HepG2 (cell line): ENCODE measurements at regions not wholly inside any gene's neighbourhood (a gene's known extent, or its start where the extent isn't known, plus 50 kb on each side); places are given as distances from the start of the nearest gene placed in this dataset.

ENCODE experiments used
- ATAC-seq: fragments of 200-7000 bp; cut with Tn5 transposase; 3 replicates; pipeline ENCODE4 v1.9.1; 2020; ENCODE audit warnings: mild to moderate bottlenecking, moderate library complexity
- BruUV-seq: library from RNA; stranded (reverse); fragments of 400-500 nt; replicated peaks from 2 replicates; lab custom pipeline; 2021; lab: Mats Ljungman, UMichigan
- CTCF ChIA-PET: fragments of 300-600 bp; formaldehyde crosslinking; extraction: SDS; loops from one replicate; lab custom pipeline; 2021; ENCODE audit warnings: low total read pairs, inconsistent platforms, low intra/inter-chr PET ratio; lab: Yijun Ruan, JAX
- POLR2A ChIA-PET: fragments of 350-600 bp; sonication (Branson Sonifier 250); formaldehyde crosslinking; loops from one replicate; lab custom pipeline; 2020; ENCODE audit warnings: antibody characterized with exemption, inconsistent platforms; lab: Yijun Ruan, JAX
- DNase-seq: peaks from one replicate; pipeline ENCODE4 v3.0.0-alpha.2; 2015; ENCODE audit warnings: low spot score
- FAIRE-seq: peaks from 3 replicates; lab custom pipeline; 2011; peaks lifted over from hg19 to GRCh38; lab: Jason Lieb, UNC
- H2AFZ ChIP-seq: one replicate; pipeline ENCODE4 v1.6.1; 2011; ENCODE audit warnings: low read length, inconsistent platforms
- H3K27ac ChIP-seq: fragments of 300-600 bp; 3 replicates; pipeline ENCODE4 v1.8.0; 2011; ENCODE audit warnings: mixed run types, mild to moderate bottlenecking, mixed read lengths, low read length, inconsistent platforms; ENCODE audit not compliant: insufficient read depth; ENCODE audit errors: extremely low read length
- H3K27me3 ChIP-seq, 2 experiments: fragments of 200-600 bp in 1 of 2; 2 replicates in 1 of 2; 3 replicates in 1 of 2; pipeline versions ENCODE4 v1.6.0 to v1.8.0; 2011; ENCODE audit warnings: low read length in 2 of 2, mild to moderate bottlenecking in 2 of 2, moderate library complexity in 2 of 2, inconsistent platforms in 1 of 2; ENCODE audit not compliant: insufficient read depth in 2 of 2, control insufficient read depth in 1 of 2
- H3K36me3 ChIP-seq, 2 experiments: fragments of 200-600 bp in 1 of 2; replicated peaks in 1 of 2; 2 replicates in 1 of 2; 3 replicates in 1 of 2; pipeline versions ENCODE4 v1.5.1 to v1.8.0; 2011; ENCODE audit warnings: low read length in 2 of 2, inconsistent platforms in 1 of 2; ENCODE audit not compliant: insufficient read depth in 2 of 2, control insufficient read depth in 1 of 2
- H3K4me1 ChIP-seq: 2 replicates; pipeline ENCODE4 v1.5.1; 2012; ENCODE audit warnings: low read length, inconsistent platforms; ENCODE audit not compliant: insufficient read depth
- H3K4me2 ChIP-seq: 2 replicates; pipeline ENCODE4 v1.6.0; 2011; ENCODE audit warnings: low read depth, low read length, inconsistent platforms
- H3K4me3 ChIP-seq, 3 experiments: fragments of 200-600 bp in 1 of 3; sonication (generic), shearing (Covaris generic) in 1 of 3; replicated peaks in 1 of 3; 2 replicates each; pipeline ENCODE4 v1.5.1; 2011 to 2016; ENCODE audit warnings: low read length in 3 of 3, inconsistent platforms in 2 of 3, low read depth in 2 of 3, mild to moderate bottlenecking in 2 of 3, control low read depth in 1 of 3, mixed read lengths in 1 of 3; ENCODE audit not compliant: insufficient read depth in 1 of 3
- H3K79me2 ChIP-seq: one replicate; pipeline ENCODE4 v1.6.1; 2011; ENCODE audit warnings: low read length, inconsistent platforms; ENCODE audit not compliant: insufficient read depth
- H3K9ac ChIP-seq: 2 replicates; pipeline ENCODE4 v1.6.0; 2011; ENCODE audit warnings: mild to moderate bottlenecking, low read depth, low read length, inconsistent platforms; ENCODE audit not compliant: insufficient read depth
- H3K9me3 ChIP-seq: 2 replicates; pipeline ENCODE4 v1.5.1; 2012; ENCODE audit warnings: mild to moderate bottlenecking, low read length
- H4K20me1 ChIP-seq: 2 replicates; pipeline ENCODE4 v1.6.0; 2011; ENCODE audit warnings: inconsistent platforms, mild to moderate bottlenecking, low read length, moderate library complexity; ENCODE audit not compliant: insufficient read depth
- ARNTL ChIP-seq: sonication (generic); formaldehyde crosslinking; IDR thresholded peaks from 2 replicates; pipeline ENCODE4 v1.4.0; 2020; ENCODE audit warnings: mild to moderate bottlenecking, missing genetic modification reagents
- KLF11 ChIP-seq: IDR thresholded peaks from 2 replicates; pipeline ENCODE4 v1.6.1; 2016; ENCODE audit warnings: missing compliant biosample characterization
- NR2C2 ChIP-seq: sonication (generic); formaldehyde crosslinking; IDR thresholded peaks from 2 replicates; pipeline ENCODE4 v1.4.0; 2020; ENCODE audit warnings: missing genetic modification reagents, mild to moderate bottlenecking, moderate library complexity, borderline replicate concordance
- ZBTB20 ChIP-seq: sonication (generic); formaldehyde crosslinking; IDR thresholded peaks from 2 replicates; pipeline ENCODE4 v1.8.1; 2023; ENCODE audit warnings: missing genetic modification reagents, low read depth, mild to moderate bottlenecking, borderline replicate concordance
- ZNF317 ChIP-seq: sonication (generic); formaldehyde crosslinking; IDR thresholded peaks from 2 replicates; pipeline ENCODE4 v1.5.0; 2020; ENCODE audit warnings: mild to moderate bottlenecking, missing genetic modification reagents
- ZNF616 ChIP-seq: sonication (generic); formaldehyde crosslinking; IDR thresholded peaks from 2 replicates; pipeline ENCODE4 v1.5.0; 2020; ENCODE audit warnings: low read depth, mild to moderate bottlenecking, missing genetic modification reagents
- ZNF7 ChIP-seq: IDR thresholded peaks from 2 replicates; pipeline ENCODE4 v1.6.1; 2016; ENCODE audit warnings: missing biosample characterization, missing genetic modification reagents
- ZNF879 ChIP-seq: sonication (generic); formaldehyde crosslinking; IDR thresholded peaks from 2 replicates; pipeline ENCODE4 v1.8.1; 2023; ENCODE audit warnings: missing genetic modification reagents
- ZNF883 ChIP-seq: sonication (generic); formaldehyde crosslinking; IDR thresholded peaks from 2 replicates; pipeline ENCODE4 v1.5.1; 2020; ENCODE audit warnings: mild to moderate bottlenecking, missing genetic modification reagents; ENCODE audit errors: not compliant biosample characterization
- ZSCAN30 ChIP-seq: sonication (generic); formaldehyde crosslinking; IDR thresholded peaks from 2 replicates; pipeline ENCODE4 v1.5.0; 2020; ENCODE audit warnings: mild to moderate bottlenecking, missing genetic modification reagents
- WGBS: methylation state at CpG from one replicate; pipeline ENCODE4 v1.1.6; 2017; ENCODE audit warnings: low lambda C conversion rate; 5-methylcytosine and 5-hydroxymethylcytosine counted together
- in situ Hi-C: cut with HindIII; loops from 2 replicates; pipeline ENCODE4 v1.10.0; 2017; ENCODE audit warnings: low pct_unique_long_range_greater_than_20kb; ENCODE audit not compliant: extremely low pct_ligation_motif_present
- intact Hi-C: fragments of 100-400 bp; cut with micrococcal nuclease; formaldehyde crosslinking; loops from one replicate; pipeline ENCODE4 v1.10.0; 2022; ENCODE audit not compliant: unreplicated experiment
- TF ChIP-seq, protein P1 (sequence below), 2 experiments: sonication (generic) in 1 of 2; formaldehyde crosslinking in 1 of 2; IDR thresholded peaks; 2 replicates each; pipeline versions ENCODE4 v1.6.1 to v1.9.0; 2014 to 2022; ENCODE audit warnings: antibody characterized with exemption in 1 of 2, borderline replicate concordance in 1 of 2, inconsistent platforms in 1 of 2, low read depth in 1 of 2, missing genetic modification reagents in 1 of 2
- TF ChIP-seq, protein P2 (sequence below): sonication (generic); formaldehyde crosslinking; IDR thresholded peaks from 2 replicates; pipeline ENCODE4 v1.4.0; 2020; ENCODE audit warnings: missing genetic modification reagents

DNA sequence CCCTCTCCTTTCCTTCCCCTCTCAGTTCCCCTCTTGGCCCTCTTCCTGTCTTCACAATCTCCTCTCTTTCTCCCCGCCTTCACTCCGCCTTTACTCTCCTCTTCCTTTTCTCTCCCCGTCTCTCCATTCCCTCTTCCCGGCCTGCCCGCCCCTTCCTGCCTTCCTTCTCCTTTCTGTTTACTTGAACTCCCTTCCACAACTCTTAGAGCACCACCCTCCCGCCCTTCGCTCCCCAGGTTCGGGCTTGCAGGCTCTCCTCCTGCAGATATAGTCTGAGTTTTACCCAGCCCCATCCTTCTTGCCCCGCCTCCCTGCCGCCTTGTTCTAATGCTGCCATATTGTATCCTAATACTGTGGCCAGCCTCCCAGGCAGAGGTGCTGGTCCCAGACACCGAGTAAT lies 201.5 kb upstream of the N4BP1 start (continued):
- TF ChIP-seq, protein P1, sequence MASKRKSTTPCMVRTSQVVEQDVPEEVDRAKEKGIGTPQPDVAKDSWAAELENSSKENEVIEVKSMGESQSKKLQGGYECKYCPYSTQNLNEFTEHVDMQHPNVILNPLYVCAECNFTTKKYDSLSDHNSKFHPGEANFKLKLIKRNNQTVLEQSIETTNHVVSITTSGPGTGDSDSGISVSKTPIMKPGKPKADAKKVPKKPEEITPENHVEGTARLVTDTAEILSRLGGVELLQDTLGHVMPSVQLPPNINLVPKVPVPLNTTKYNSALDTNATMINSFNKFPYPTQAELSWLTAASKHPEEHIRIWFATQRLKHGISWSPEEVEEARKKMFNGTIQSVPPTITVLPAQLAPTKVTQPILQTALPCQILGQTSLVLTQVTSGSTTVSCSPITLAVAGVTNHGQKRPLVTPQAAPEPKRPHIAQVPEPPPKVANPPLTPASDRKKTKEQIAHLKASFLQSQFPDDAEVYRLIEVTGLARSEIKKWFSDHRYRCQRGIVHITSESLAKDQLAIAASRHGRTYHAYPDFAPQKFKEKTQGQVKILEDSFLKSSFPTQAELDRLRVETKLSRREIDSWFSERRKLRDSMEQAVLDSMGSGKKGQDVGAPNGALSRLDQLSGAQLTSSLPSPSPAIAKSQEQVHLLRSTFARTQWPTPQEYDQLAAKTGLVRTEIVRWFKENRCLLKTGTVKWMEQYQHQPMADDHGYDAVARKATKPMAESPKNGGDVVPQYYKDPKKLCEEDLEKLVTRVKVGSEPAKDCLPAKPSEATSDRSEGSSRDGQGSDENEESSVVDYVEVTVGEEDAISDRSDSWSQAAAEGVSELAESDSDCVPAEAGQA (IDR thresholded peaks at IDR 0.05; ENCODE audit: low read depth) = no peak
- TF ChIP-seq, protein P1 (CRISPR knock-in tag; IDR thresholded peaks at IDR 0.05; ENCODE audit: borderline replicate concordance) = no peak
- TF ChIP-seq, all 625 proteins: peak for 0

DNA sequence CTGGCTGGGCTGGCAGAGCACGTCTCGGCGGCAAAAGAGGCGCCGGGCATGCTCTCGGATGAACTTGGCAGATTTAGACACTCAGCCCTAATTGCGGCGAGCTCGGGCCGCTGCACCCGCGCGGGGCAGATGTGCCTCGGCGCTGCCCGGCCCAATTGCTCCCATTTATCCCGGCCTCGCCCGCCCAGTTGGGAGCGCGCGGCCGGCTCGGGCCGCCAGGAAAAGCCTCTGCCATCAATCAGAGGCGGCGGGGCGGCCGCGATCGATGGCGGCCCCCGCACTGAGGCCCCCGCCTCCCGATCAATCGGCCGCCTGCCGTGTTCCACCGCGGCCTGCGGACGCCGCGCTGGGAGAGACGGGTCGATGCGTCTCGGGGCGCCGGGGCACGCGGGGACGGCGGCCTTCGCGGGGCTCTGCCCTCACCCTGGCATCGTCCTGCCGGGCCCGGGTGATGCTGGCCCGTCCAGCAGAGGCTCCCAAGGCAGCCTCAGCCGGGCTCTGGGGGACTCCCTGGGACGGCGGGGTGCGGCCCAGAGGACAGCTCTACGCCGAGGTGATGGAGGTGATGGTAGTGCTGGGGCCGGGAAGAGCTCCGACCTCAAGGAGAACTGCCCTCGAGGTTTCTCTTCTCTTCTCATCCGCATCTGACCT lies 200.9 kb upstream of the N4BP1 start:
- no peaks in the 10 kb centered on the region for H3K9me3 ChIP-seq
- H3K4me1 ChIP-seq = no peaks in the 10 kb centered on the region
- no TSS peak for BruUV-seq
- no peaks in the 10 kb centered on the region for H3K36me3 ChIP-seq
- H3K4me2 ChIP-seq = no peak overlapping the region
- H3K9ac ChIP-seq = no peak overlapping the region
- in situ Hi-C loops = no loop called here
- FAIRE-seq (no peak), ATAC-seq (peak; percentile 46; the same call in 2 of the 3 replicates), DNase-seq (no peak)
- no peak overlapping the region for H3K27ac ChIP-seq
- intact Hi-C loops = no loop called here
- H4K20me1 ChIP-seq = no peaks in the 10 kb centered on the region
- H3K27me3 ChIP-seq = peaks cover 2 to 33% of the 10 kb centered on the region in 2 experiments; a peak in 4 of 5 replicates
- ChIA-PET POLR2A (no interaction called here), CTCF (no interaction called here)
- no peaks in the 10 kb centered on the region for H3K79me2 ChIP-seq
- no peak overlapping the region for H3K4me3 ChIP-seq
- no peak overlapping the region for H2AFZ ChIP-seq
- 39% methylated on average over 4 of the region's 70 CpGs for WGBS
- TF ChIP-seq KLF11 (no peak), ZNF317 (CRISPR knock-in tag) (no peak), ZBTB20 (CRISPR knock-in tag) (no peak), NR2C2 (CRISPR knock-in tag) (no peak), ZNF883 (CRISPR knock-in tag) (no peak), ZSCAN30 (CRISPR knock-in tag) (no peak), ZNF7 (CRISPR knock-in tag) (no peak), ARNTL (CRISPR knock-in tag) (no peak), ZNF616 (CRISPR knock-in tag) (no peak), ZNF879 (CRISPR knock-in tag) (no peak)
- TF ChIP-seq, protein P2, sequence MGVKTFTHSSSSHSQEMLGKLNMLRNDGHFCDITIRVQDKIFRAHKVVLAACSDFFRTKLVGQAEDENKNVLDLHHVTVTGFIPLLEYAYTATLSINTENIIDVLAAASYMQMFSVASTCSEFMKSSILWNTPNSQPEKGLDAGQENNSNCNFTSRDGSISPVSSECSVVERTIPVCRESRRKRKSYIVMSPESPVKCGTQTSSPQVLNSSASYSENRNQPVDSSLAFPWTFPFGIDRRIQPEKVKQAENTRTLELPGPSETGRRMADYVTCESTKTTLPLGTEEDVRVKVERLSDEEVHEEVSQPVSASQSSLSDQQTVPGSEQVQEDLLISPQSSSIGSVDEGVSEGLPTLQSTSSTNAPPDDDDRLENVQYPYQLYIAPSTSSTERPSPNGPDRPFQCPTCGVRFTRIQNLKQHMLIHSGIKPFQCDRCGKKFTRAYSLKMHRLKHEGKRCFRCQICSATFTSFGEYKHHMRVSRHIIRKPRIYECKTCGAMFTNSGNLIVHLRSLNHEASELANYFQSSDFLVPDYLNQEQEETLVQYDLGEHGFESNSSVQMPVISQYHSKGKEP (CRISPR knock-in tag) = no peak
